CD4-positive, alpha-beta T cell treated with Interleukin-4 for 1 hour (primary cell): ENCODE measurements at regions not wholly inside any gene's neighbourhood (a gene's known extent, or its start where the extent isn't known, plus 50 kb on each side); places are given as distances from the start of the nearest gene placed in this dataset.

ENCODE experiments used
- DNase-seq, 2 donors: peaks; one replicate each; pipeline ENCODE4 v3.0.0-alpha.2; 2020 to 2022

GRCh38 chr18:78698914-78699313 is 280.7 kb upstream of the SALL3 start:
- DNase-seq = no peak

DNA sequence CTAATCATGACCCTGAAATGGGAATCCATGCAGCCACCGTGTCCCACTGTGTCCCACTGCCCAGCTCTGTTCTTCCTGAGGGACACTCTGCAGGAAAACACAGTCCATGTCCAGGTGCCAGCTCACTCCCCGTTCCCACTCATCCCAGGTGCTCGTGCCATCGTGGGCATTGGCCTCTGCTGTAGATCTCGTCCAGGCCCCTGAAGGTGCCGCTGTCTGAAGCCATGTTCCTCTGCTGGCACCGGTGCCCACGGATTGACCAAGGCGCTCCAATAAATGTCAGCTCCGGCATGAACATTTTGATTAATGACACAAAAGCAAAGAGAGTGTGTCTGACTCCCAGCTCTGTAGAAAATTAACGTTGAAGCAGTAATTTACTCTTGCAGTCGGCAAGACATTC is 280.1 kb upstream of the SALL3 start:
- DNase-seq = no peak

- no peak for DNase-seq
These were observed 277.7 kb upstream of the SALL3 start for GRCh38 chr18:78701771-78702396.

GRCh38 chr18:78703291-78703690 is 276.3 kb upstream of the SALL3 start:
- DNase-seq = no peak

DNA sequence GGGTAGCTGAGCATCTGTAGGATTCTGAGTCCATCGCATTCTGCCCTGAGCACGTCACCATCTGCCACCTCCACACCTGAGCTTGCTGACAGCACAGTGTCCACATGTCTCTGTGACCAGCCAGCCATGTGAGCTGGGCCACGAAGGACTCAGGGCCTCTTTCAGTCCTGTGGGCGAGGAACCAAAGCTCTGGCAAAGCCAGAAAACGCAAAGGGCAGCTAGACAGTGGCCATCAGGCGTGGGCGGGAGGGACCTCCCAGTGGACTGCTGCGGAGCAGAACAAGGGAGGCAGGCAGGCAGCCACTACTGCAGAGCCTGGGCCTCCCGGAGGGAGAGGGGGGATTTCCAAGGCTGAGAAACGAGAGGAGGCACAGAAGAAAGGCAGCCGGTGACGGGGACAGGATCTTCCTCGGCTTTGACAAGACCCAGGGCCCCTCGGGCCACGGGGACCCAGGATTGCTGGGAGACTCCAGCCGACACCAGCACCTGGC is 274.6 kb upstream of the SALL3 start:
- no peak for DNase-seq

DNA sequence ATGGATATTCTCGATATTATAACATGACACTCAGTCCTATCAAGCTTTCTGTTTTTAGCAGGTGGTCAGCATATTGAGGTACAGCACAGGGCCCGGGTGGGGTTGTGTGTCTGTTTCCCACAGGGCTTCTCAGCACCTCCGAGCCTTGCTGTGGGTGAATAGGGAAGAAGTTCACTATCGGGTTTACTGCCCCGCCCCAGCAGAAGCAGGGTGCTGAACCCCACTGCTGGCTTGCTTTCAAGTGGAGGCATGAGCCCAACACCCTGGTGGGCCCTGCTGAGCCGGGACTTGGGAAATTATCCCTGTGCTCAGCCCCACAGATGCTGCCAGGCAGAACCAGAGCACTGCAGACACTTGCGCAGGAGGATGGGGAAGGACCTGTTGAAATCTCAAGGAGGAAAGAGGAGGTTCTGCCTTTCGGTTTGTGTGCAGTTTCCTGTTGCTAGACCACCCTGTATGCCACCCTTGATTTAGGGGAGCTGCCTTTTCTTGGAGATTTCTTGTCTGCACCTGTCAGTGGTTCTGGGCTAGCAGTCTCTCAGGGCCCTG is 270.3 kb upstream of the SALL3 start:
- no peak for DNase-seq

- no peak for DNase-seq
These were observed 268.3 kb upstream of the SALL3 start for GRCh38 chr18:78711316-78711715.

- no peak for DNase-seq
These were observed 267.6 kb upstream of the SALL3 start for GRCh38 chr18:78711971-78712370.

DNA sequence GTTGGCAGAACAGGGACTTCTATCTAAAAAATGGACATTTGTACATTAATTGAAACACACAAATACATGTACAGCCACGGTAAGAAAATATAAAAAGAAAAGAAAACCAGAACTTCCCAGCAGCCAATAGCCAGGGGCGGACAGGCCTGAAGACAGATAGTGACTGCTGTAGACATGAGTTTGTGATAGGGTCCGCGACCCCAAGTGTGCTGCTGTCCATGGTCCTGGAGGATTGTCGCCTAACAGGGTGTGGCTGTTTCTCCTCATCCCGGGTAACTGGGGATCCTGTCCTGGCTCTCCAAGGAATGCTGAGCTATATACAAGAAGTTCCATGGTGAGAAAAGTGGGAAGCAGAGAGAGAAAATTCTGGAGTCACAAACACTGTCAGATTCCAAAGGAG is 266.5 kb upstream of the SALL3 start:
- no peak for DNase-seq

GRCh38 chr18:78713726-78714125 is 265.9 kb upstream of the SALL3 start:
- no peak for DNase-seq

GRCh38 chr18:78716022-78716421 is 263.6 kb upstream of the SALL3 start:
- no peak for DNase-seq

- no peak for DNase-seq
These were observed 263.0 kb upstream of the SALL3 start for GRCh38 chr18:78716581-78716980.

- DNase-seq = no peak
These were observed 262.4 kb upstream of the SALL3 start for GRCh38 chr18:78717051-78717765.

DNA sequence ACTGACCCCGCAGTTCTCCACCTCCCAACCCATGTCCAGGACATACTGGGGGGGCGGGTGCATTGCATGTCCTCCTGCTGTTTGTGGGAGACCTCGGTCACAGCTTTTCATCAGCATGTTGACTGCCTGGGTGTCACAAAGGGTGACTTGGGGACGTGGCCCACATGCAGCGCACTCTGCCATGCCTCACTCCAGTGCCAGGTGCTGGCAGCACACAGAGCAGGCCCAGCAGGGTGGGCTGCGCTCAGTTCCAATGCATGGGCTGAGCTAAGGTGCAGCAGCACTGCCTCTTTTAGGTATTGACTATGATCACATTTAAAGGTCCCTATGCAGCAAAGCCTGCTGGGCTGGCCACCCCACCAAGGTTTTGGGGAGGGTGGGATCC is 261.9 kb upstream of the SALL3 start:
- DNase-seq = no peak

DNA sequence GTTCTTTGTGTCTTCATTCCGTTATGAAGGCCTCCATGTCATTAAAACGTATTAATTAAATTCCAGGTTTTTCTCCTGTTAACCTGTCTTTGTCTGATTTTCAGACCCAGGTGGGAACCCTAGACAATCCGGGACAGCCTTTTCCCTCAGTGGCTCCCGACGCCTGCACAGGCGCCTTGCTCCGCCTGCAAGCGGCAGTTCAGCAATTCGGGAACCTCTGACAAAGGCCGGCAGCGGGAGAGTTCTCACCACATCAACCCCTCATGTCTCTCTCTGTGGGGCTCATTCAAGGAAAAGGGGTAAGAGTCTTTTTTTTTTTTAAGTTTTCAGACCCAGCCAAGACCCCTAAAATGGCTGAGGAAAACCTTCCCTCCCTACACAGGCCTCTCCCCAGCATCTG is 259.8 kb upstream of the SALL3 start:
- no peak for DNase-seq

DNA sequence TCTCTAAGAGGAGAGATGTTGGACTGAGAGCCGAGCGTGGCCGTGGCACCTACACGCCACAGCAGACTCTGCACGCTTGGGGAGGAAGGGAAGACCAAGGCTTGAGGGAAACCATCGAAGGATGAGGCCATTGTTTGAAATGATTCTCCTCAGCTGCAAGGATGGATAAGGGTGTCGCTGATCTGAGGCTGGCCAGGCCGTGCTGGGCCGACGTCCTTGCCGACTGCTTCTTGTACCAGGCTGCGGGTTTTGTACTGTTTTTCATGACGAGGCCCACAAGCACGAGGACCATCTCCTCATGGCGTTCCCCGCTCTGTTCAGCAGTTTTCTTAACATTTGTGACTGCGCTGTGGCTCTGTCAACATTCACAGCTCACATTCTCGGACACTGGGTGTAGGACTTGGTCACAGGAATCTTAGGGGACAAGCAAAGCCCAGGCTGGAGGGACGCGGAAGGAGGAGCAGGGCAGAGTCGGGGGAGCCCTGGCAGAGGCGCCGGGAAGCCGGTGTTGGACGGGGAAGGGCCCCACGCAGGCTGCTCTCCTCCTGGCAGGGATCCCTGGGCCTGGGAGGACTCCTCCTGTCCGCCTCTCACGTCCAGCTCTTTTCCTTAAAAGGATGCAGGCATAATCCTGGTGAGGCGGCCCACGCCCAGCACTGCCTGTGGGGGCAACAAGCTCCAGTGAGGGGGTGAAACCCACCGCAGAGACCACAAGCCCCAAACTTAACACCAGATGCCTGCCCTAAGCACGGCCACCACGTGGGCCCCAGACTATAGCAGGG is 259.0 kb upstream of the SALL3 start:
- DNase-seq = no peak

- no peak for DNase-seq
These were observed 258.3 kb upstream of the SALL3 start for GRCh38 chr18:78721238-78721875.

DNA sequence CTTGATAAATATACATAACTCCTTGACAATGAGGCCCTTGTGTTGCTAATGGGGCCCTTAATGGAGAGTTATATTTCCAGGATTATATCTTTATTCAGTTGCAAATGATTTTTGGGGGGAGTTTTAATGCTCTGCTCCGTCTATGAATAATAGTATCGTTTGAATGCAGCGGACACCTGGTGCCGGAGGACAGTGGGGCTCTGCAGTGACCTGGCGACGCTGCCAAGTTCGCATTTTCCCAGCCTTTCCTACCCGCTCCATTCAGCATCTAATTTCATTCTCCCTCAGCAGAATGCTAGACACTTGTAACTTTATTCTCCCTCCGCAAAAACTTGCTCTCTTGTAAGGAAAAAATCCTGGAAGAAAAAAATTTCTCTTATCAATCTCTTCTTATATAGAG is 257.6 kb upstream of the SALL3 start:
- DNase-seq = no peak

- no peak for DNase-seq
These were observed 257.2 kb upstream of the SALL3 start for GRCh38 chr18:78722386-78722785.

- no peak for DNase-seq
These were observed 256.5 kb upstream of the SALL3 start for GRCh38 chr18:78722929-78723710.

GRCh38 chr18:78724214-78724914 is 255.3 kb upstream of the SALL3 start:
- DNase-seq = no peak

GRCh38 chr18:78725426-78725825 is 254.2 kb upstream of the SALL3 start:
- DNase-seq = no peak
